ENCODE measurements at regions not wholly inside any gene's neighbourhood (a gene's known extent, or its start where the extent isn't known, plus 50 kb on each side); places are given as distances from the start of the nearest gene placed in this dataset.

- TF ChIP-seq EZH2 (IDR thresholded peaks at IDR 0.05; ENCODE audit: insufficient read depth, poor library complexity, severe bottlenecking) (no peak), EZH2phosphoT487 (IDR thresholded peaks at IDR 0.05; ENCODE audit: insufficient read depth, low read depth) (no peak)
Observed at GRCh38 chr14:81681541-81681940, 147.9 kb upstream of the SEL1L start.
